ENCODE measurements at regions not wholly inside any gene's neighbourhood (a gene's known extent, or its start where the extent isn't known, plus 50 kb on each side); places are given as distances from the start of the nearest gene placed in this dataset.

DNA sequence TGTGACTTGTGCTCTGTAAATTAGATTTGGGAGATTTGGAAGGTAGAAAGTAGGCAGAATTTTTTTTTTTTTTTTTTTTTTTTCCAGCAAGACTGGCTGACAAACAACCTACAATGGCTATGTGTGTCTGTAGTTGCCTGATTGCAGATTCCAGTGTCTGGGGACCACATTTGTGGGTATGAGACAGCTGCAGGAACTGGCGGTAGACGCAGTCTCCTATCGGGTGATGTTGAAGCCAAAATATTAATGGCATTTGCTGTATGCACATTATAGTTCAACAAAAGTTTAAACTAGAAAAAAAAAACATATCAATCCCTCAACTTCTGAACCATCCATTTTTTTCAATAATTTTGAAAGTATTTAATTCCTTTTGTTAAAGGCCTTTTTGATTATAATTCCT is 665.2 kb downstream of the TOX3 start:
- H3K27me3 Mint-ChIP-seq: no peaks in the 10 kb centered on the region
- H3K4me1 Mint-ChIP-seq: no peaks in the 10 kb centered on the region
- DNase-seq (no peak), ATAC-seq (no peak)
- peaks cover 3 to 9% of the 10 kb centered on the region in 2 donors for H3K9me3 Mint-ChIP-seq
- H3K4me3 Mint-ChIP-seq: no peak overlapping the region
- no peak overlapping the region for H3K27ac Mint-ChIP-seq

DNA sequence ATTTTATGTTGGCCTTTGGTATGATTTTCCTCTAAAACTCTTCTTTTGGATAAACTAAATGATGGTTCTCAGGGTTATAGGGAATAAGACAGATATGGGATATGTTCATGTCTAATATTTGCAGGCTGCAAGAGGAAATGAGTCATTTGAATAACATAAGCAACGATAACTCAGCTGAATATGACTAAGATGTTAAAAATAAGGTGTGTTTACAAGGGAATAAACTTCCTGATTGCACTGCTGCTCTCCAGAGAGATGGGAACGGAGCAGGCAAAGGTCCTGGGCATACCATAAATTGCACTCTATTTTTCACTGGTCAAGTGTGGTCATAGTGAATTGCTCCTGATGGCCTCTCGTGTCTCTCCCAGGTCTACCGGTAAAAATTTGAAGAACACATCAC is 666.2 kb downstream of the TOX3 start:
- Mint-ChIP-seq H3K9me3 (peaks cover 4 to 13% of the 10 kb centered on the region in 2 donors), H3K4me3 (no peak overlapping the region), H3K27ac (no peak overlapping the region), H3K27me3 (no peaks in the 10 kb centered on the region), H3K4me1 (no peaks in the 10 kb centered on the region)
- no peak for ATAC-seq
- DNase-seq: no peak

DNA sequence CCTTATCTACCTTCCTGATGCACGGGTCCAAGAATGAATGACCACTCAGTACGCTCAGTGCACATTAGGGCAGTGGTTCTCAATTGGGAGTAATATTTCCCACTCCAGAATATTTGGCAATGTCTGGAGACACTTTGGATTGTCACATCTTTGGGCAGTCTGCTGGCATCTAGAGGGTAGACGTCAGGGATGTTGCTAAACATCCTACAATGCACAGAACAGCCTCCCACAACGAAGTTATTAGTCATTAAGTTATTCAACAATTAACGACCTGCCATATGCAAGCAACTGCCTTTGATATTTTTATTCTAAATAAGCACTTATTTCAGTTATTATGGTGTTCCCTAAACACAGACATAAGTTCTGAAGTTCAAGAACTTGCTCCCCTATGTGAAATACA is 669.3 kb downstream of the TOX3 start:
- H3K27ac Mint-ChIP-seq: no peak overlapping the region
- peaks cover 9 to 13% of the 10 kb centered on the region in 2 donors for H3K9me3 Mint-ChIP-seq
- H3K4me3 Mint-ChIP-seq: no peak overlapping the region
- H3K27me3 Mint-ChIP-seq: no peaks in the 10 kb centered on the region
- DNase-seq (no peak), ATAC-seq (no peak)
- H3K4me1 Mint-ChIP-seq: no peaks in the 10 kb centered on the region

DNA sequence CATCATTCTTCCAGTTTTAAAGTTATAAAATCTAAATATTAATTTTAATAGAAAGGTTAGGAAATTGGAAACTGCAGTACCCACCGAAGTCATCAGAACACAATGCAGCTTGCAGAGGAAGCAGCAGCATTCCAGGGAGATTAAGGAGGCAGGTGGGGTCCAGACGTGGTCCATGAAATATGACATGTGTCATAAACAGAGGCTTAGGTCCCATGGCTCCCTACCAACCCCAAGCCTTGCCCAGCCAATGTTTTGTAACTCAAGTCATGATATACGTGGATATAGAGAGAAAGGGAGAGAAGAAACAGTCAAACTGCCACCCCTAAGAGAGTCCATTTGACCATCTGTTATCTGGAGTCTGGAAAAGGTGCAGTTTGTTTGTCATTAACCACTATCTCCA is 670.0 kb downstream of the TOX3 start:
- no peak overlapping the region for H3K27ac Mint-ChIP-seq
- H3K27me3 Mint-ChIP-seq: no peaks in the 10 kb centered on the region
- DNase-seq (no peak), ATAC-seq (no peak)
- H3K4me3 Mint-ChIP-seq: no peak overlapping the region
- no peaks in the 10 kb centered on the region for H3K4me1 Mint-ChIP-seq
- peaks cover 9 to 13% of the 10 kb centered on the region in 2 donors for H3K9me3 Mint-ChIP-seq

DNA sequence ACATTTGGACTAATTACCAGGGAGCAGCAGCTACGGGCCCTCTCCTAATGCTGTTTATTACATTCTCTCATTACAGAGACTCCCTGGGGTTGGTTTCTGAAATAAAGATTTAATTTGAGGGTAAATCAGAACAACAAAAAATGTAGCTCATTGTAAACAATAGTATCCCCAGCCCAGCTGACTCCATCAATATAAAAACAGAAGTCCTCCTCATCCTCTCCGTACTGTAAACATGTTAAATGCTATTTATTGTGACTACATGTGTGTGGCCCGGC is 670.4 kb downstream of the TOX3 start:
- DNase-seq (no peak), ATAC-seq (no peak)
- Mint-ChIP-seq H3K9me3 (peaks cover 11 to 13% of the 10 kb centered on the region in 2 donors), H3K27me3 (no peaks in the 10 kb centered on the region), H3K4me3 (no peak overlapping the region), H3K27ac (no peak overlapping the region), H3K4me1 (no peaks in the 10 kb centered on the region)

DNA sequence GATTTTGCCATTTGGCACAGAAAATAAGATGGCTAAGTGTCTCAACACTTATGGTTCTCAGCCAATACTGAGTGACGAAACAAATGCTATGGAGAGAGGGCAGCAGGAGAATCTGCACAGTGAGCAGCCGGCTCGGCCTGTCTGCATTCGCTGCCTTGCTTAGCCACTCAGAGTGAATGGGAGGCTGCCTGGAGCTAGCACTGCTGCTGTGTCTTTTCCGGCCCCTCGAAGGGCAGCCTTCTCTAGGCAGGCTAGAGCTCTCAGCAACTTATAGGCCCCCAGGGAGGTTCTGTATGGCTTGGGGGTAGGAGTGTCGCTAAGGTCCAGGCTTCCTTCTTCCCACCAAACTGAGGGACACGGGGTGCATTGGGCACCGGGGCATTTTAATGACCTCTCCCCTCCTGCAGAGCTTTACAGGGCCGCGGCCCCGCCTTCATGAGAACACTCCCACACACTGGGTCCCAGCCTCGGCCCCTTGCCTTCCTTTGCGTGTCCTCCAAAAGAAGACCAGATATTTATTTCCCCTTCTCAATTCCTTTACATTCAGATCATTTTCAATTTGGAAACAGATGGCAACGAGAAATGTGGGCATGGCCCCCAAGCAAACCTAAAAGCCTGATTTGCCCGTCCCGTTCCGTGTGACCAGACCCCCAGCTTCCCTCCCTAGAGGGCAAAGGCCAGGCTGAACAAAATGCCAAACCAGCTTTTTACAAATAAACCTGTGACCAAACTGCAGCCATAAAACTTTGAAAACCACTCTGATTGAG is 670.9 kb downstream of the TOX3 start:
- H3K4me1 Mint-ChIP-seq: no peaks in the 10 kb centered on the region
- peaks cover 13 to 16% of the 10 kb centered on the region in 2 donors for H3K9me3 Mint-ChIP-seq
- H3K27ac Mint-ChIP-seq: no peak overlapping the region
- no peak overlapping the region for H3K4me3 Mint-ChIP-seq
- H3K27me3 Mint-ChIP-seq: no peaks in the 10 kb centered on the region
- DNase-seq: no peak
- ATAC-seq: no peak

DNA sequence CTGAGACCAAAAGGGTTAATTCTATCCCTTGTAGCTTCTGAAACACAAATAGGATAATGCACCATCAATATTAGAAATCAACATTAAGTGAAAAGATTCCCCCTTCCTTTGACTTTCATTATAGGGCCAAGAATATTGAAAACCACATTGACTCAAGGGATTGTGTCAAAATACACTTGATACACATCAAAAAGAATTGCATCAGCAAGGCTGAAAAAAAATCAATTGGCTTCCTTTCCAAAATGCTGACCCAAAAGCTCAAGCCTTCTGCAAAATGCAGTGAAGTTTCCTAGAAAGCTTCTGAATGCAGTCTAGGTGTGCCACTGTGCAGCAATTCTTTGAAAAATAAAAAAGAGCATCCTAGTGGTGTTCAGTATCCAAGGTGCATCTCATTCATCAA is 674.4 kb downstream of the TOX3 start:
- no peak overlapping the region for H3K27ac Mint-ChIP-seq
- H3K27me3 Mint-ChIP-seq: no peaks in the 10 kb centered on the region
- ATAC-seq (no peak), DNase-seq (no peak)
- H3K4me1 Mint-ChIP-seq: no peaks in the 10 kb centered on the region
- no peak overlapping the region for H3K4me3 Mint-ChIP-seq
- peaks cover 19 to 20% of the 10 kb centered on the region in 2 donors for H3K9me3 Mint-ChIP-seq

DNA sequence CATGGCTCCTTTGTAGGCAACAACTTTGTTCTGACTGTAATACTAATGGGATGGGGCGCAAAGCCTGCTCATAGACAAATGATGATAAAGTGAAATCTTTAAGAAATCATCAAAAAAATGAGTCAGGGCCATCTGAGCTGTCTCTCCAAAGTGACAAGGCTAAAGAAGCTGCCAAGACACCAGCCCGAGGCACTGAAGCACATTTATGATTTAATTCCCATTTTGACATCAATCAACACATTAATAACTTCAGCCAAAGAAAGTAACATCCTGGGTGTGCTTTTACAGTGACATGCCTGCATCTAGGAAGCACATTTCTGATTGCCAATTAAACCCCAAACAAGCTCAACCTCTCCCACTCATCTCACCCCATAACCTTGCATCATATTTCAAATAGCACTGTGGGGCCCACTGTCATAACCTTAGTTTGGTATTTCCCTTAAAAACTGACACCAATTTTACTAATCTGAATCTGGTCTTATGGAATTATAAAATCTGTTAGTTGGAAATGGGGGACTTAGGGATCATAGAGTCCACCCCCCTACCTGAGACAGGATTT is 676.6 kb downstream of the TOX3 start:
- Mint-ChIP-seq H3K4me1 (no peaks in the 10 kb centered on the region), H3K4me3 (no peak overlapping the region), H3K27me3 (no peaks in the 10 kb centered on the region), H3K27ac (no peak overlapping the region), H3K9me3 (peaks cover 7 to 19% of the 10 kb centered on the region in 2 donors)
- DNase-seq: no peak
- ATAC-seq: no peak

DNA sequence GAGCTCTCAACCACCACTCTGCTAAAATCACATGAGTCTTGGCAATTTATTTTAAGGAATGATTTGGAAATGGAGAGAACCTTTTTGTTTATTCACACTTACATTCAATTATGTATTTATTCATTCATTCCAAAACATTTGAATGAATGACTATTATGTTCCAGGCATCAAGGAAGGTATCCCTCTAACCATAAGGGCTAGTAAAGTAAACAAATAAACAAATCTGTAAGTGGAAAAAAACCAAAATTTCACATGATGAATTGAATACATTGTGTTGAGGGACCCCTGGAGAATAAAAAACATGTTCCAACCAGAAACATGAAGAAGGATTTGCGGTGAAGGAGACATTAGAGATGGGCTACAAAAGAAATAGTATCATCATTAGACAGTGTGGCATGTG is 677.8 kb downstream of the TOX3 start:
- H3K4me1 Mint-ChIP-seq: no peaks in the 10 kb centered on the region
- peaks cover 7 to 14% of the 10 kb centered on the region in 2 donors for H3K9me3 Mint-ChIP-seq
- DNase-seq (no peak), ATAC-seq (no peak)
- no peak overlapping the region for H3K27ac Mint-ChIP-seq
- no peak overlapping the region for H3K4me3 Mint-ChIP-seq
- H3K27me3 Mint-ChIP-seq: no peaks in the 10 kb centered on the region

DNA sequence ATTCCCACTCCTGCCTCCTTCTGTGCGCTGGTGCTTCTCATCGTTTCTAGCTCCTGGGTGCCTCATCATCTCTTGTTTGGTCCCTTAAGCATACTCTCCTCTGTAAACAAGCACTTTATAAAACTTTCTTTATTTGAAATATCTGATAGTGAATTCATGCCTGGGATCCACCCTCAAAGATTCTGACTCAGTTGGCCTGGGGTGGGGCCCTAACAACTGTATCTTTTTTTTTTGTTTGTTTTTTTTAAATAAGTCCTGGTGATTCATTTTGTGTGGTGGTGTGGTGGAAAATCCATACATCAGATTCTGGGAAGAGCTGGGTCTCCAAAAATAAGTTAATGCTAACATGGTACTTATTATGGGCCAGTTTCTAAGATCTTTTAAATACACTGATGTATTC is 678.3 kb downstream of the TOX3 start:
- Mint-ChIP-seq H3K4me1 (no peaks in the 10 kb centered on the region), H3K27me3 (no peaks in the 10 kb centered on the region), H3K9me3 (peaks cover 7 to 14% of the 10 kb centered on the region in 2 donors), H3K27ac (no peak overlapping the region), H3K4me3 (no peak overlapping the region)
- ATAC-seq (no peak), DNase-seq (no peak)

DNA sequence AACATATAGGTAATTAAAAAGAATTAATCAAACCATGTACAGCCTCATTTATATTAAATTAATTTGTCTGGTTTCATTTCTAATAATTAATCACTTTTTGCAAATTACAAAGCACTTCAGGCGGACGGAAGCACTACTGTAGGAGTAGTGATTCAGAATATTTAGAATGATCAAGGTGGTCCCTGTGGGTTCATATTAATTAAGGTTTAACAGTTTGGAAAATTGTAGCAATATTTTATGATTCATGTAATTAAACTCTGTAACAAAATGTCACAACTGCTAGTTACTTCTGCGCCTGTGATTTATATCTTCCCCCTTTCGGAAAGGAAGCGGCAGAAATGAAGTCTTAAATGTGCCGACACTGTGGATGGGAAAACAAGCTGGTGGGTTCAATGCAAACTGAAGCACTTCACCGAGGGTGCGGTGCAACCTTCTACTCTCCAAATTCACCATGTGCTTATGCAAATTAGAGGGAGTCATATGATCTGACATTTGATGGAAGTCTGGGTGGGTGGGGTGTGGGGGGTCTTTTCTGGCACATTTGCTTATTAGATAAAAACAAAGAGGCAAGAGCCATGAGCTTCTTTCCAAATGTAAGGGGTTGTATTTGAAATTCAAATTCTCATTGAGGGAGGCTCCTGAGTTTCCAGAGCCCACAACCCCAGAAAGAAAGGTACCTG is 679.4 kb downstream of the TOX3 start:
- no peak for ATAC-seq
- H3K27ac Mint-ChIP-seq: no peak overlapping the region
- no peak overlapping the region for H3K4me3 Mint-ChIP-seq

DNA sequence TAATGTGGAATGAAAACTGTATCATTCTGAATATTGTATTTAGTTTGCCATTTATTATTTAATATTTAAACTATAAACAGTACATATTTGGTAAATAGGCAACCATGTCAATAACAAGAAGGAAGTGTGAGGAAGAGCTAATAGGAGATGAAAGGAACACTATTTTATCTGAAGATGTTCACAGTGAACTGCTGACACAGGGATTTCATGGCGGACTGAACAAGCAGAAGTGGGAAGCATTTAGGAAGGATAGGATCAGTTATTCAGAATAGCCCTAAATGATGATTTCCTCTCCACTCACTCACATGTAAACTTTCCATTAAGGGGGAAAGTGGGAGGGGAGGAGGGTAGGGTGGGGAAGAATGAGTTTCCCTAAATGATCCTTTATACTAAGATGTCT is 682.4 kb downstream of the TOX3 start:
- ATAC-seq (no peak), DNase-seq (no peak)
- Mint-ChIP-seq H3K27me3 (no peaks in the 10 kb centered on the region), H3K9me3 (peaks cover 4 to 12% of the 10 kb centered on the region in 2 donors), H3K4me3 (no peak overlapping the region), H3K4me1 (no peaks in the 10 kb centered on the region), H3K27ac (peak overlapping the region in 1 of 2 donors; percentile 29)

More for the DNA sequence above, 679.4 kb downstream of the TOX3 start:
- H3K27me3 Mint-ChIP-seq: no peaks in the 10 kb centered on the region
- no peak for DNase-seq
- no peaks in the 10 kb centered on the region for H3K4me1 Mint-ChIP-seq
- H3K9me3 Mint-ChIP-seq: peaks cover 7 to 14% of the 10 kb centered on the region in 2 donors

DNA sequence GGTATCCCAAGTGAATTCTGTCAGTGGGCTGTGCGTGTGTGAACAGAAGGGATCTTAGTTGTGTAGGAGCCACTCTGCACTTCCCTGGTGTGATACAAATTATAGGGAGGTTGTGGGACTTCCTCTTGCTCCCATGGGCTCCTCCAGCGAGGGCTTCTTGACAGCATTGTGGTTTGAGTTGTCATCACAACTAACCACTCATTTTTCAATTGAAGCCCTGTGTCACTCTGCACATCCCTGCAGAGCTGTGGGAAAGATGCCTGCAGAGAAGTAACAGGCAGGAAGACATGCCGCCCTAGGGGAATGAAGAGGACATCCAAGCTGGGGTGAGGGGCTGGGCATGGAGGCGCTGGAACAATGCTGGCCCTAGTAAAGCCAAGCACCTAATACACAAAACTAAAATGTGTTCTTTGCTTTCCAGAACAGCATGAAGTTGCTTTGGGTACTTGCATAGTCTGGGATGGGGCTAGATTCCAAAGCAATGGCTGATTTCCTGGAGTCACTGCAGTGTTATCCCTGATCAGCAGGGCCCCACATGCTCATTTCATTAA is 692.5 kb downstream of the TOX3 start:
- DNase-seq (no peak), ATAC-seq (no peak)
- no peak overlapping the region for H3K4me3 Mint-ChIP-seq
- H3K27me3 Mint-ChIP-seq: no peaks in the 10 kb centered on the region
- H3K4me1 Mint-ChIP-seq: no peaks in the 10 kb centered on the region
- no peak overlapping the region for H3K27ac Mint-ChIP-seq
- peaks cover 5 to 26% of the 10 kb centered on the region in 2 donors for H3K9me3 Mint-ChIP-seq

DNA sequence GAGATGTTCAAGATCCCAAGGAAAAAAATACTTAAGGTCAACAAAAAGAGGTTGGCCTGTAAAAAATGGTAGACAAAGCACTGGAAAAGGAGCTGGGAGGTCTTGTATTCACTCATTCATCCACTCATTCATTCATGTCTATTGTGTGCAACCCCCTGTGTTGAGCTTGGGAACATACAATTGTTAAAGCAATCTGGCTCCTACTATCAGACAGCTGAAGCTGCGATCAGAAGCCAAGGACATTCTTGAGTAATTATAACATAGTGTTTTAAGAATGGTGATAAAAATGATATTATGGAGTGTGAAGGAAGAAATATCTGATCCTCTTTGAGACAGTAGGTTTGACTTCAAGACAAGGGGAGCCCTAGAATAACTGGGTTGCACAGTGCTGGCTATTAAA is 693.4 kb downstream of the TOX3 start:
- no peak overlapping the region for H3K27ac Mint-ChIP-seq
- peaks cover 5 to 26% of the 10 kb centered on the region in 2 donors for H3K9me3 Mint-ChIP-seq
- H3K4me3 Mint-ChIP-seq: no peak overlapping the region
- DNase-seq (no peak), ATAC-seq (no peak)
- no peaks in the 10 kb centered on the region for H3K27me3 Mint-ChIP-seq
- H3K4me1 Mint-ChIP-seq: no peaks in the 10 kb centered on the region

DNA sequence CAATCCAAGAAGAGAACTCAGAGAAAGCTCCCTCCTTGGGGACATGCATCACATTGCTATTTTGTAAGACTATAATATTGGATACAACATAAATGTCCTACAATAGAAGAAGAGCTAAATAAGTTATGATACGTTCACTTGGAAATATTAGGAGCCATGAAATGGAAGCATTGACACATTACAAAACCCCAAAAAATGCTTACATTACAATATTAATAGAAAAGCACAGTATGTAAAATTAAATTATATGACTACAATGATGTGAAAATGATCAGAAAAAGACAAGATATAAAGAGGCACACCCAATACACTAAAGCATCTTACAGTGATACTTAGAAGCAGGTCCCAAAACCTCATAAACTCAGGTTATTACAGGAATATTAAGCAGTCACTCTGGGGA is 694.1 kb downstream of the TOX3 start:
- Mint-ChIP-seq H3K27me3 (no peaks in the 10 kb centered on the region), H3K27ac (no peak overlapping the region), H3K4me3 (no peak overlapping the region), H3K4me1 (no peaks in the 10 kb centered on the region), H3K9me3 (peaks cover 5 to 26% of the 10 kb centered on the region in 2 donors)
- DNase-seq (no peak), ATAC-seq (no peak)

DNA sequence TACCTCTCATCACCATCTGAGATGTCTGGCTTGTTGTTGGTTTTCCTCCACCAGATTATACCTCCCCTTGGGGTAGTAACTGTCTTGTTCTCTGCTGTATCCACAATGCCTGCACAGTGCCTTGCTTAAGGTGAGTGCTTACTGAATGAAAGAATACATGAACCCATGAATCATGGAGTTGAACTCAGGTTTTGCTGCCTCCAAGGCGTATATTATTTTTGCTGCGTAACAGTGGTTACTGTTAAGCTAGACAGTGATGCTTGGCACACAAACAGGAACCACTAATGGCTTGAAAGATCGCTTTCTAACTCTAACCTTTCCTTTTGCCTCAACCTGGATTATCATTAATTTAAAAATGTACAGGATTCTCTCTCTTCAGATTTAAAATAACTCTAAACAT is 695.8 kb downstream of the TOX3 start:
- H3K4me3 Mint-ChIP-seq: no peak overlapping the region
- no peak overlapping the region for H3K27ac Mint-ChIP-seq
- H3K4me1 Mint-ChIP-seq: no peaks in the 10 kb centered on the region
- no peak for ATAC-seq
- H3K27me3 Mint-ChIP-seq: no peaks in the 10 kb centered on the region
- DNase-seq: no peak
- peaks cover 5 to 26% of the 10 kb centered on the region in 2 donors for H3K9me3 Mint-ChIP-seq

All from stimulated activated naive CD8-positive, alpha-beta T cell treated with anti-CD3 and anti-CD28 coated beads, Interleukin-15, amount 100 ng/mL, for 72 hours (primary cell).